GM12878 (cell line): ENCODE measurements at regions not wholly inside any gene's neighbourhood (a gene's known extent, or its start where the extent isn't known, plus 50 kb on each side); places are given as distances from the start of the nearest gene placed in this dataset.

ENCODE experiments used
- ATAC-seq: fragments of 200-7000 bp; cut with Tn5 transposase; 3 replicates; pipeline ENCODE4 v1.9.1; 2020; ENCODE audit warnings: mild to moderate bottlenecking, moderate library complexity
- BruUV-seq: library from RNA; stranded (reverse); fragments of 400-500 nt; replicated peaks from 2 replicates; lab custom pipeline; 2021; lab: Mats Ljungman, UMichigan
- CTCF ChIA-PET: fragments of 300-600 bp; sonication (Branson Sonifier 250); formaldehyde crosslinking; extraction: SDS; loops from one replicate; lab custom pipeline; 2021; ENCODE audit warnings: inconsistent platforms; lab: Yijun Ruan, JAX
- POLR2A ChIA-PET: fragments of 350-600 bp; formaldehyde crosslinking; extraction: SDS; loops from one replicate; lab custom pipeline; 2021; ENCODE audit warnings: inconsistent platforms; lab: Charles Lee
- RAD21 ChIA-PET: fragments of 300-600 bp; sonication (Branson Sonifier 250); formaldehyde crosslinking; loops from one replicate; lab custom pipeline; 2023; ENCODE audit warnings: antibody characterized with exemption; ENCODE audit not compliant: unreplicated experiment; lab: Charles Lee
- SMC1A ChIA-PET: fragments of 300-600 bp; sonication (Branson Sonifier 250); formaldehyde crosslinking; loops from one replicate; lab custom pipeline; 2023; ENCODE audit not compliant: unreplicated experiment, uncharacterized antibody; lab: Charles Lee
- DNase-seq: peaks from one replicate; pipeline ENCODE4 v3.0.0-alpha.2; 2011; ENCODE audit warnings: low read depth, low spot score
- FAIRE-seq: peaks from 3 replicates; lab custom pipeline; 2011; peaks lifted over from hg19 to GRCh38; lab: Jason Lieb, UNC
- H2AFZ ChIP-seq: 2 replicates; pipeline ENCODE4 v1.6.0; 2011; ENCODE audit warnings: low read depth, low read length, control low read depth; ENCODE audit not compliant: control insufficient read depth
- H3K27ac ChIP-seq: 2 replicates; pipeline ENCODE4 v1.5.1; 2011; ENCODE audit warnings: control low read depth; ENCODE audit not compliant: control insufficient read depth, insufficient read depth
- H3K27me3 ChIP-seq, 2 experiments: replicated peaks in 1 of 2; 2 replicates each; pipeline versions ENCODE4 v1.6.0 to v1.6.1; 2011; ENCODE audit warnings: low read length in 1 of 2; ENCODE audit not compliant: control insufficient read depth in 2 of 2, insufficient read depth in 2 of 2
- H3K36me3 ChIP-seq, 2 experiments: 2 replicates each; pipeline ENCODE4 v1.5.1; 2011; ENCODE audit warnings: low read length in 1 of 2; ENCODE audit not compliant: control insufficient read depth in 2 of 2, insufficient read depth in 2 of 2
- H3K4me1 ChIP-seq: 2 replicates; pipeline ENCODE4 v1.6.1; 2011; ENCODE audit warnings: mild to moderate bottlenecking, low read length, moderate library complexity, mixed read lengths; ENCODE audit not compliant: control insufficient read depth, insufficient read depth
- H3K4me2 ChIP-seq: 2 replicates; pipeline ENCODE4 v1.6.0; 2011; ENCODE audit warnings: control low read depth; ENCODE audit not compliant: control insufficient read depth, insufficient read depth
- H3K4me3 ChIP-seq: fragments of 200-600 bp; sonication (generic); 2 replicates; pipeline ENCODE4 v1.5.1; 2016
- H3K79me2 ChIP-seq: 2 replicates; pipeline ENCODE4 v1.6.0; 2011; ENCODE audit warnings: low read length; ENCODE audit not compliant: control insufficient read depth, insufficient read depth
- H3K9ac ChIP-seq: 2 replicates; pipeline ENCODE4 v1.8.0; 2011; ENCODE audit warnings: low read length, control low read depth, mixed read lengths; ENCODE audit not compliant: control insufficient read depth, insufficient read depth
- H3K9me3 ChIP-seq: replicated peaks from 3 replicates; pipeline ENCODE4 v1.5.1; 2011; ENCODE audit warnings: mild to moderate bottlenecking, low read length; ENCODE audit not compliant: control insufficient read depth, insufficient read depth
- H4K20me1 ChIP-seq: 2 replicates; pipeline ENCODE4 v1.6.0; 2011; ENCODE audit not compliant: control insufficient read depth, insufficient read depth
- CBX3 ChIP-seq: fragments of 200-600 bp; sonication (generic); IDR thresholded peaks from 2 replicates; pipeline ENCODE4 v1.6.1; 2016; ENCODE audit warnings: low read depth, borderline replicate concordance
- EED ChIP-seq: sonication (generic); IDR thresholded peaks from 2 replicates; pipeline ENCODE4 v1.6.1; 2016; ENCODE audit warnings: antibody characterized with exemption, low read depth
- EP300 ChIP-seq, 2 experiments: fragments of 150-350 bp in 1 of 2; IDR thresholded peaks; 2 replicates each; pipeline ENCODE4 v1.6.1; 2011 to 2012; ENCODE audit warnings: low read depth in 2 of 2, low read length in 2 of 2, borderline replicate concordance in 1 of 2, improper control_type of control experiment in 1 of 2, inconsistent platforms in 1 of 2; ENCODE audit not compliant: control insufficient read depth in 1 of 2
- GABPA ChIP-seq: IDR thresholded peaks from 2 replicates; pipeline ENCODE4 v1.6.1; 2014; ENCODE audit warnings: antibody characterized with exemption, low read depth, mild to moderate bottlenecking, inconsistent platforms
- PAX5 ChIP-seq: IDR thresholded peaks from 2 replicates; pipeline ENCODE4 v1.6.1; 2011; ENCODE audit warnings: low read depth, low read length, borderline replicate concordance
- SRF ChIP-seq, 2 experiments: IDR thresholded peaks; 2 replicates each; pipeline ENCODE4 v1.6.1; 2011; ENCODE audit warnings: low read depth in 2 of 2, low read length in 2 of 2, mild to moderate bottlenecking in 1 of 2, moderate library complexity in 1 of 2
- TARDBP ChIP-seq: IDR thresholded peaks from 2 replicates; pipeline ENCODE4 v1.6.1; 2016; ENCODE audit warnings: borderline replicate concordance
- WGBS: methylation state at CpG from one replicate; pipeline ENCODE4 v1.1.6; 2016; ENCODE audit warnings: low lambda C conversion rate; ENCODE audit not compliant: insufficient replicate concordance, insufficient coverage; ENCODE audit errors: missing lambda C conversion rate; 5-methylcytosine and 5-hydroxymethylcytosine counted together
- in situ Hi-C: fragments of 300-500 bp; cut with MboI; formaldehyde crosslinking; loops from 9 replicates; pipeline ENCODE4 v1.14.3; 2018; ENCODE audit warnings: mixed read lengths
- intact Hi-C: fragments of 100-400 bp; cut with micrococcal nuclease; formaldehyde crosslinking; loops from one replicate; pipeline ENCODE4 v1.14.2; 2022; ENCODE audit not compliant: unreplicated experiment
- TF ChIP-seq, protein P1 (sequence below): fragments of 450-650 bp; IDR thresholded peaks from 2 replicates; pipeline ENCODE4 v1.6.1; 2018; ENCODE audit warnings: mild to moderate bottlenecking, low read depth, moderate library complexity; ENCODE audit not compliant: partially characterized antibody

- RAD21 ChIA-PET = no interaction called here
- ATAC-seq = no peak
- no peaks in the 10 kb centered on the region for H3K9me3 ChIP-seq
- intact Hi-C loops = no loop called here
- no peak overlapping the region for H2AFZ ChIP-seq
- H3K4me2 ChIP-seq = no peak overlapping the region
- H3K36me3 ChIP-seq = no peaks in the 10 kb centered on the region
- FAIRE-seq = no peak
- no peak overlapping the region for H3K4me3 ChIP-seq
- no peak overlapping the region for H3K9ac ChIP-seq
- DNase-seq = no peak
- CTCF ChIA-PET = interaction anchor here (1.1 kb wide), 1 partner anchor 97 kb away, joined by 3 read pairs; no protein-coding TSS in a partner anchor
- H3K4me1 ChIP-seq = no peaks in the 10 kb centered on the region
- in situ Hi-C loops = no loop called here
- 42% methylated on average over 3 of the region's 3 CpGs for WGBS
- SMC1A ChIA-PET = no interaction called here
- no peak overlapping the region for H3K27ac ChIP-seq
- no peaks in the 10 kb centered on the region for H3K79me2 ChIP-seq
- TF ChIP-seq EP300 (IDR thresholded peaks at IDR 0.05; ENCODE audit: borderline replicate concordance in 1 of 2, control insufficient read depth in 1 of 2, low read depth in 2 of 2, low read length in 2 of 2) (no peak), TARDBP (no peak), EED (no peak), GABPA (no peak), CBX3 (no peak), SRF (IDR thresholded peaks at IDR 0.05; ENCODE audit: low read depth in 2 of 2, low read length in 2 of 2) (no peak), PAX5 (no peak)
- TF ChIP-seq, protein P1, sequence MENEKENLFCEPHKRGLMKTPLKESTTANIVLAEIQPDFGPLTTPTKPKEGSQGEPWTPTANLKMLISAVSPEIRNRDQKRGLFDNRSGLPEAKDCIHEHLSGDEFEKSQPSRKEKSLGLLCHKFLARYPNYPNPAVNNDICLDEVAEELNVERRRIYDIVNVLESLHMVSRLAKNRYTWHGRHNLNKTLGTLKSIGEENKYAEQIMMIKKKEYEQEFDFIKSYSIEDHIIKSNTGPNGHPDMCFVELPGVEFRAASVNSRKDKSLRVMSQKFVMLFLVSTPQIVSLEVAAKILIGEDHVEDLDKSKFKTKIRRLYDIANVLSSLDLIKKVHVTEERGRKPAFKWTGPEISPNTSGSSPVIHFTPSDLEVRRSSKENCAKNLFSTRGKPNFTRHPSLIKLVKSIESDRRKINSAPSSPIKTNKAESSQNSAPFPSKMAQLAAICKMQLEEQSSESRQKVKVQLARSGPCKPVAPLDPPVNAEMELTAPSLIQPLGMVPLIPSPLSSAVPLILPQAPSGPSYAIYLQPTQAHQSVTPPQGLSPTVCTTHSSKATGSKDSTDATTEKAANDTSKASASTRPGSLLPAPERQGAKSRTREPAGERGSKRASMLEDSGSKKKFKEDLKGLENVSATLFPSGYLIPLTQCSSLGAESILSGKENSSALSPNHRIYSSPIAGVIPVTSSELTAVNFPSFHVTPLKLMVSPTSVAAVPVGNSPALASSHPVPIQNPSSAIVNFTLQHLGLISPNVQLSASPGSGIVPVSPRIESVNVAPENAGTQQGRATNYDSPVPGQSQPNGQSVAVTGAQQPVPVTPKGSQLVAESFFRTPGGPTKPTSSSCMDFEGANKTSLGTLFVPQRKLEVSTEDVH = no peak
- no peaks in the 10 kb centered on the region for H3K27me3 ChIP-seq
- POLR2A ChIA-PET = no interaction called here
- no TSS peak for BruUV-seq
- H4K20me1 ChIP-seq = no peaks in the 10 kb centered on the region
Observed at GRCh38 chr11:112685111-112685510, 276.1 kb upstream of the NCAM1 start.
